OCI-LY7 (cell line): ENCODE measurements at regions not wholly inside any gene's neighbourhood (a gene's known extent, or its start where the extent isn't known, plus 50 kb on each side); places are given as distances from the start of the nearest gene placed in this dataset.

Experiments used
- BruUV-seq: library from RNA; stranded (reverse); fragments of 400-500 nt; replicated peaks from 2 replicates; lab custom pipeline; 2021; lab: Mats Ljungman, UMichigan
- CTCF ChIA-PET: fragments of 300-600 bp; sonication (Branson Sonifier 250); formaldehyde crosslinking; loops from one replicate; lab custom pipeline; 2022; ENCODE audit warnings: antibody characterized with exemption; ENCODE audit not compliant: unreplicated experiment; lab: Charles Lee
- POLR2A ChIA-PET: fragments of 300-600 bp; sonication (Branson Sonifier 250); formaldehyde crosslinking; loops from one replicate; lab custom pipeline; 2022; ENCODE audit warnings: antibody characterized with exemption; lab: Charles Lee
- DNase-seq: peaks from one replicate; pipeline ENCODE4 v3.0.0-alpha.2; 2015; ENCODE audit warnings: low spot score
- H2AFZ ChIP-seq: fragments of 200-600 bp; sonication (generic), shearing (Covaris generic); 2 replicates; pipeline ENCODE4 v1.6.1; 2014; ENCODE audit warnings: mild to moderate bottlenecking, antibody characterized with exemption, low read length, moderate library complexity
- H3K27ac ChIP-seq: fragments of 200-600 bp; sonication (generic); 2 replicates; pipeline ENCODE4 v1.5.1; 2014; ENCODE audit warnings: mixed run types, low read depth, mild to moderate bottlenecking, moderate library complexity, low read length, inconsistent platforms; ENCODE audit not compliant: poor library complexity, severe bottlenecking
- H3K36me3 ChIP-seq: fragments of 200-600 bp; sonication (generic); 2 replicates; pipeline ENCODE4 v1.6.1; 2014; ENCODE audit warnings: mild to moderate bottlenecking, antibody characterized with exemption, low read length, moderate library complexity, mixed read lengths; ENCODE audit not compliant: insufficient read depth
- H3K4me1 ChIP-seq: fragments of 200-600 bp; sonication (generic); 2 replicates; pipeline ENCODE4 v1.5.1; 2014; ENCODE audit warnings: mild to moderate bottlenecking, low read length; ENCODE audit not compliant: insufficient read depth, poor library complexity, severe bottlenecking
- H3K4me2 ChIP-seq: fragments of 200-600 bp; sonication (generic); 2 replicates; pipeline ENCODE4 v1.6.1; 2014; ENCODE audit warnings: mild to moderate bottlenecking, low read length
- H3K4me3 ChIP-seq: fragments of 200-600 bp; sonication (generic); 2 replicates; pipeline ENCODE4 v1.5.1; 2014; ENCODE audit warnings: mild to moderate bottlenecking, low read depth, low read length; ENCODE audit not compliant: poor library complexity, severe bottlenecking
- H3K79me2 ChIP-seq: fragments of 200-600 bp; sonication (generic); 2 replicates; pipeline ENCODE4 v1.6.1; 2016; ENCODE audit warnings: low read depth, mild to moderate bottlenecking, low read length, moderate library complexity, mixed read lengths; ENCODE audit not compliant: insufficient read depth
- H3K9me2 ChIP-seq: fragments of 200-600 bp; sonication (generic); 2 replicates; pipeline ENCODE4 v1.6.1; 2016; ENCODE audit warnings: mild to moderate bottlenecking, low read length, mixed read lengths; ENCODE audit not compliant: insufficient read depth
- H3K9me3 ChIP-seq: fragments of 200-600 bp; sonication (generic); 2 replicates; pipeline ENCODE4 v1.6.1; 2014; ENCODE audit warnings: mild to moderate bottlenecking, mixed run types, low read length, mixed read lengths
- H4K20me1 ChIP-seq: fragments of 200-600 bp; sonication (generic); 2 replicates; pipeline ENCODE4 v1.6.1; 2014; ENCODE audit warnings: mild to moderate bottlenecking, antibody characterized with exemption, low read length, moderate library complexity, mixed read lengths; ENCODE audit not compliant: insufficient read depth
- EZH2phosphoT487 ChIP-seq: fragments of 200-600 bp; sonication (generic); IDR thresholded peaks from 2 replicates; pipeline ENCODE4 v1.6.1; 2018; ENCODE audit warnings: low read depth, borderline replicate concordance, mild to moderate bottlenecking, mixed run types, antibody characterized with exemption, low read length, moderate library complexity, mixed read lengths
- intact Hi-C: fragments of 100-400 bp; cut with micrococcal nuclease; formaldehyde crosslinking; loops from one replicate; pipeline ENCODE4 v1.10.0; 2022; ENCODE audit not compliant: unreplicated experiment
- TF ChIP-seq, protein P1 (sequence below): fragments of 200-600 bp; sonication (generic); conservative IDR thresholded peaks from 2 replicates; pipeline ENCODE4 v1.5.1; 2014; ENCODE audit warnings: mild to moderate bottlenecking, antibody characterized with exemption, low read length, moderate library complexity, mixed read lengths

DNA sequence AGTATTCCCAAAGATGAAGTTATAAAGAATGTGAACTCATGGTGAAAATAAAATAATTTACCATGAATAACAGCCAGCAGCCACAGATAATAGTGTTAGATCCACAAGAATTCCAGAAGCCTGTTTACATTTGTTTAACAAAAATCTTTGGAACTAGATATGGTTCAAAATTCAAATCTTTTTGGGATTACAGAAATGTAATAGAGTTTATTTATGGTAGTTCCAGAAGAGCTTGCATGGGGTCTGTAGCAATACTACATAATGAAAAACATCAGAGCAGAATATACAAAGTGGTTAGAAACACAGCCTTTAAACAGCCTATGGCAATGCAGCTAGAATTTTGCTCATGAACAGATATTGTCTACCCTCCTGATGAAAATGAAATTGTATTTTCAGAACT is 179.1 kb downstream of the RDH14 start:
- H3K4me3 ChIP-seq: no peak overlapping the region
- H3K79me2 ChIP-seq: no peaks in the 10 kb centered on the region
- intact Hi-C loops: no loop called here
- TF ChIP-seq, protein P1, sequence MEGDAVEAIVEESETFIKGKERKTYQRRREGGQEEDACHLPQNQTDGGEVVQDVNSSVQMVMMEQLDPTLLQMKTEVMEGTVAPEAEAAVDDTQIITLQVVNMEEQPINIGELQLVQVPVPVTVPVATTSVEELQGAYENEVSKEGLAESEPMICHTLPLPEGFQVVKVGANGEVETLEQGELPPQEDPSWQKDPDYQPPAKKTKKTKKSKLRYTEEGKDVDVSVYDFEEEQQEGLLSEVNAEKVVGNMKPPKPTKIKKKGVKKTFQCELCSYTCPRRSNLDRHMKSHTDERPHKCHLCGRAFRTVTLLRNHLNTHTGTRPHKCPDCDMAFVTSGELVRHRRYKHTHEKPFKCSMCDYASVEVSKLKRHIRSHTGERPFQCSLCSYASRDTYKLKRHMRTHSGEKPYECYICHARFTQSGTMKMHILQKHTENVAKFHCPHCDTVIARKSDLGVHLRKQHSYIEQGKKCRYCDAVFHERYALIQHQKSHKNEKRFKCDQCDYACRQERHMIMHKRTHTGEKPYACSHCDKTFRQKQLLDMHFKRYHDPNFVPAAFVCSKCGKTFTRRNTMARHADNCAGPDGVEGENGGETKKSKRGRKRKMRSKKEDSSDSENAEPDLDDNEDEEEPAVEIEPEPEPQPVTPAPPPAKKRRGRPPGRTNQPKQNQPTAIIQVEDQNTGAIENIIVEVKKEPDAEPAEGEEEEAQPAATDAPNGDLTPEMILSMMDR: no peak
- no peak for TF ChIP-seq EZH2phosphoT487
- H4K20me1 ChIP-seq: no peaks in the 10 kb centered on the region
- DNase-seq: no peak
- H3K9me2 ChIP-seq: no peaks in the 10 kb centered on the region
- no TSS peak for BruUV-seq
- ChIA-PET CTCF (no interaction called here), POLR2A (interaction anchor here (0.6 to 0.8 kb wide), 2 partner anchors 107 to 825 kb away, joined by 3 to 4 read pairs; no protein-coding TSS in a partner anchor)
- no peaks in the 10 kb centered on the region for H3K4me1 ChIP-seq
- H3K4me2 ChIP-seq: no peak overlapping the region
- no peaks in the 10 kb centered on the region for H3K9me3 ChIP-seq
- H2AFZ ChIP-seq: no peak overlapping the region
- H3K27ac ChIP-seq: no peak overlapping the region
- no peaks in the 10 kb centered on the region for H3K36me3 ChIP-seq

DNA sequence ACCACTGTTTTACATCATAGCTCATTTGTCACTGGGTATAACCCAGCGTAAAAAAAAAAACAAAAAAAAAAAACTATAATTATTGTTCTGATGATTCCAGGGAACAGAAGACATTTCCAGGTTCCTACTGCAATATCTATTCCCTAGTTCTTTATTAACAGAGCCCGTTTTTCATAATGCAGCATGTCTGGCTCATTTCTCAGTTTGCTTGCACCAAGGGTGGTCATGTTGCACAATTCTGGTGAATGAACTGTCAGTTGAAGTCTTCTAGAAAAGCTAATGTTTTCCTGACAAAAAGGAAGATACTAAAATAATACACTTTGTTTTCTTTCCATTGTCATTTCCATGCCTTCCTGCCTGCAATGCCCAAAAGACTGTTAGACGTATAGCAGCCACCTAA is 180.1 kb downstream of the RDH14 start:
- no peak overlapping the region for H3K4me2 ChIP-seq
- no peak for DNase-seq
- no peak for TF ChIP-seq EZH2phosphoT487
- TF ChIP-seq, protein P1: no peak
- H4K20me1 ChIP-seq: no peaks in the 10 kb centered on the region
- H3K79me2 ChIP-seq: no peaks in the 10 kb centered on the region
- intact Hi-C loops: no loop called here
- no TSS peak for BruUV-seq
- H3K4me1 ChIP-seq: no peaks in the 10 kb centered on the region
- no peak overlapping the region for H3K4me3 ChIP-seq
- no peak overlapping the region for H2AFZ ChIP-seq
- H3K9me3 ChIP-seq: no peaks in the 10 kb centered on the region
- no peaks in the 10 kb centered on the region for H3K36me3 ChIP-seq
- H3K27ac ChIP-seq: no peak overlapping the region
- H3K9me2 ChIP-seq: no peaks in the 10 kb centered on the region
- ChIA-PET CTCF (no interaction called here), POLR2A (no interaction called here)

DNA sequence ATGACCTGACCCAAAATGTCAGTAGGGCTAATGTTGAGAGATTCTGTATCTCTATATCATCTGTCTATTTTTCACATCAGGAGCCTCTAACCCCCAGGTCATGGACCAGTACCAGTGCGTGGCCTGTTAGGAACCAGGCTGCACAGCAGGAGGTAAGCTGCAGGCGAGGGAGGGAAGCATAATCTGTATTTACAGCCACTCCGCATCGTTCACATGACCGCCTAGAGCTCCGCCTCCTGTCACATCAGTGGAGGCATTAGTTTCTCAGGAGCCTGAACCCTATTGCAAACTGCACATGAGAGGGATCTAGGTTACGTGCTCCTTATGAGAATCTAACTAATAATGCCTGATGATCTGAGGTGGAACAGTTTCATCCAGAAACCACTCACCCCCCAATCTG is 180.6 kb downstream of the RDH14 start:
- Histone ChIP-seq H3K79me2 (no peaks in the 10 kb centered on the region), H4K20me1 (no peaks in the 10 kb centered on the region), H3K4me3 (no peak overlapping the region), H3K9me2 (no peaks in the 10 kb centered on the region), H3K4me2 (no peak overlapping the region), H3K27ac (no peak overlapping the region), H2AFZ (no peak overlapping the region), H3K36me3 (no peaks in the 10 kb centered on the region), H3K9me3 (no peaks in the 10 kb centered on the region), H3K4me1 (no peaks in the 10 kb centered on the region)
- ChIA-PET POLR2A (interaction anchor here (0.7 kb wide), 1 partner anchor 31 kb away, joined by 3 read pairs; no protein-coding TSS in a partner anchor), CTCF (no interaction called here)
- no peak for DNase-seq
- BruUV-seq: no TSS peak
- intact Hi-C loops: loop anchor here (2.0 to 10.0 kb wide), 2 partner anchors 527 to 905 kb away; no protein-coding TSS in a partner anchor
- TF ChIP-seq, protein P1: no peak
- no peak for TF ChIP-seq EZH2phosphoT487
